LHCN-M2 (cell line): ENCODE measurements at regions not wholly inside any gene's neighbourhood (a gene's known extent, or its start where the extent isn't known, plus 50 kb on each side); places are given as distances from the start of the nearest gene placed in this dataset.

Experiments
- DNase-seq: peaks from one replicate; pipeline ENCODE4 v3.0.0-alpha.2; 2012; ENCODE audit warnings: low read depth

DNA sequence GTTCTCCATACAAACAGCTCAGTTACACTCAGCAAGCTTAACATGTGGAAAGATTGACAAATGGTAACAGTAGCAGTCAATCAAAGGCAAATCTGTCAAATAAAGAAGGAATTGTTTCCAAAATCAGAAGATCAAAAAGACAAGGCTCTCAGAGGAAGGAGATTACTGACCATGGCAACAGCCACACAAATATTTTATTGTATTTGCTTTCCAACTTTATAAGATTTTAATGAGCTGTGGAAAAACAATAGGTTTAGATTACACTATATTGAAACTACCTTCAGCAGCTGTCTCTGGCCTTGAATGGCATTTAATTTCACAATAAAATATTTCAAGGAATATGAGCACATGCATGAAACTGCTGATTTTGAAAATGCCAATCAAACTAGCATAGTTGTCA is 1143.9 kb upstream of the GJE1 start:
- DNase-seq: peak; percentile 75

- no peak for DNase-seq
Measured at GRCh38 chr6:140987364-140988155, 1145.2 kb upstream of the GJE1 start.

DNA sequence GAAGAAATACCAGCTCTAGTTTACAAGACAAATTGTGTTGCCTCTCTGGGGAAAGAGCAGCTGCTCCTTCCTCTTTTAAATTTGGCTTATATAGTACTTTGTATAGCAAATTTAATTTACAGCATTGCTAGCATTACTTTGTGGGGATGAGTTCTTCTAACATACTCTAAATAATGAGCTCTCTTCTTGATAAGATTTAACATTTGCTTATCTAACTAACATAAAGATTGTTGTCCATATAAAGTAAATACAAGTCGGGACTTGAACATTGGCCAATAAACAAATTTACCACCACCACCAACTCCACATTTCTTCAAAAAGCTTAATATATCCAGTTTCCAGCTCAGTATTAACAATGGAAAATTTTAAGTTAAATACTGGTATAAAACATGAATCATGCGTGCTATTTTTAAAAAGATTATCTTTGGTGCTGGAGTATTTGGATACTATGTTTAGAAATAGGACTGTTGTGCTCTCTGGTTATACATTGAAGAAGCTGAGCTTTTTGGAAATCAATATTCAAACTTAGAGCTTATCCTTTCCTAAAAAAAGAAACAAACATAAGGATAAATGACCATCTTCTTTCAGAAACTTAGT is 1146.9 kb upstream of the GJE1 start:
- DNase-seq: peak; percentile 10

- peak; percentile 53 for DNase-seq
Measured at GRCh38 chr6:140980265-140980887, 1152.3 kb upstream of the GJE1 start.

DNA sequence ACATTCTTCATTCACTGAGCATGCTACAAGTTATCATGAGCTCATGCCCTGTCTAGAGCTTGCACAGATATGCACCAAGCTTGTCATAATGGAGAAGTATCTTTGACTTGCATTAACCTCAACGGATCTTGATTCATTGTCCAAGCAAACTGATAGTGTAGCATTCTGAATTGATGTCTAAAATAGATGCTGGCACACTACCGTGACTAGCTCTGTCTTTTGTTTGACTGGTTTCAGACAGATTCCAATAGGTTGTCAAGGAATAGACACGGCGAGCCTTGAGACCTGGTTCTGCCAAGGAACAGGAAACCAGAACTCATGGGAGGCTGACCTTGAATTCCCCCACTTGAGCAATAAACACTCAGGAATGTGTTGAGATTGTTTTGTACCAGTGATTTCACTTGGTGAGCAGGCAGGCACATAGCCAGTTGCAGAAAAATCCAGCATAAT is 1153.1 kb upstream of the GJE1 start:
- DNase-seq: peak; percentile 80

- DNase-seq: no peak
Measured at GRCh38 chr6:140977403-140977802, 1155.3 kb upstream of the GJE1 start.

DNA sequence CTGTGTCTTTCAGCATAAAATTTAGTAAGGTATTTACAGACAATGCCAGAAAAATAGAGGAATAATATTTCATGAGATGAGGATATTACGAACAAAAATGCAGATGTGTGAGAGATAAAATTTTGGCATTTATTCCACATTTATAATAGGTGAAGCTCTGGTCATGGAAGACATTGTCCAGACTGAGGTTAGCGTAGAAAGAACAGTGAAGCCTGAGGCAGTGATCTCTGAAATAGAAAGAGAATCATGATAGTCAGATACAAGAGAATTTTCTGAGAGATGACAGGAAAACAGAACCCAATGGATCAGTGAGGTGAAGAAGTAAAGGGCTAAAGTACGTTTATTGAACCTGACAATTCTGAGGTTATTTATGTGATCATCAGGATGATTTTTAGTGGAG is 1155.9 kb upstream of the GJE1 start:
- DNase-seq: no peak

DNA sequence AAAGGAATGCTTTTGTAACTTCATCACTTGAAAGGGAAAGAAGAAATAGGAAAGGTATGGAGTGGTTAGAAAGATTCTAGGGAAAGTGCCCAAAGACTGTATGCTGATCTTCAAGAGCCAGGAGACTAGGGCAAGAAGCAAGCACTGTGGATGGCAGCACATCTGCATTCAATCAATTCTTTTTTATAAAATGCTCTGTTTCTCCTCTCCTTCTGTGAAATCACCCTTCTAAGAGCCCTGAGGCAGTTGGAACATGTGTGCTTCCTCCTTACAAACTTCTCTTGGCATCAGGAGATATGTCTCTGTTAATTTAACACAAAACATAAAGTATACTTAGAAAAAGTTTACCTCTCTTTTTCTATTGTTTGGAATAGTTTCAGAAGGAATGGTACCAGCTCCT is 1162.2 kb upstream of the GJE1 start:
- DNase-seq: no peak

GRCh38 chr6:140968062-140968461 is 1164.7 kb upstream of the GJE1 start:
- DNase-seq: no peak

- no peak for DNase-seq
Measured at GRCh38 chr6:140966676-140967075, 1166.0 kb upstream of the GJE1 start.

- DNase-seq: peak; percentile 5
Measured at GRCh38 chr6:140960566-140960965, 1172.2 kb upstream of the GJE1 start.

DNA sequence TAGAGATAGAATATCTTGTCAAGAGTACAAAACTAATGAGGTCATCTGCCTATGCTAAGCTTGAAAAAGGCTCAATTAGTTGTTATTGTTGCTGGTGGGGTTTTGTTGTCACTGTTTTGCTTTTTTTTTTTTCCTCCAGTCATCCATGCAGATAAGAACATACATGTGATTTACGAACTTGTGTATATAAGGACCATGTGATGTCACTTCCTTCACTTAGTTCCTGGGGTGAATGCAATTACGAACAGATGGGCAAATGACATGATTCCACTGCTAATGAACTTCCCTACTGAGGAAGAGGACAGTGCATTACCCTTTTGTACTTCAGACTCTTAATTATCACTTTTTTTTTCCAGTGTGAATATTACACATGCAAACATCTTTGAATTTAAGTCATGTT is 1175.3 kb upstream of the GJE1 start:
- DNase-seq: no peak

DNA sequence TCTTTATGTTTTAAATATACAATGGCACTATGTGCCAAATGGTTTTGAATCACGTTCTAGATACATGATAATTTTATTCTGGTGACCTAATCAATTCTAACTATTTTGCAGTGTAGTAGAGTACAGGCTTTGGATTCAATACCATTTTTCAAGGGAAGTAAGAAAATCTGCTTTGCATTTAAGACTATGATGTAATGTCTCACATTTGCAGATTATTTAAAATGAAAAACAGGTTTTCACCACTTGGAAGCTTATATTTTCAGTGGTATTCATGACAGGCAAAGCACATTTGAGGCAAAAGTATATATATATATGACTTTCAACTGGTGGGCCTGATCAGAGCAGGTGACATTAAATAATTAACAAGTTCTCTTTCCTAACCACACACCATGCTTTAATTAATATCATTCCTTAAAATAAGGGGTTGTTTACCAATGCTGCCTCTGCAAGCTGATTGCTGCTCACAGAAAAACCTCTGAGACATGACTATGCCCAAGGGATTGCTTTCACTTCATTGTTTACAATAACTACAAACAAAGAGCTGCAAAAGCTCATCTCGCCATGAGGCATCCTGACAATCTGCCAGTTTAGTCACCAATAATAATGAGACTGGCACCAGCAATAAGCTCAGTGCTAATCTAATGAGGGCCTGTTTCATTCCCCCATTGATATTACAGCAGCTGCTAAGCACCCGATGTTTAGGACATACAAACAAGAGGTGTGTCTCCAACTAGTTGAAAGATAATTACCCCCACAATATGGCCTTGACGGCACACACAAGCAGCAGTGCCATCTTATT is 1176.0 kb upstream of the GJE1 start:
- peak; percentile 54 for DNase-seq

DNA sequence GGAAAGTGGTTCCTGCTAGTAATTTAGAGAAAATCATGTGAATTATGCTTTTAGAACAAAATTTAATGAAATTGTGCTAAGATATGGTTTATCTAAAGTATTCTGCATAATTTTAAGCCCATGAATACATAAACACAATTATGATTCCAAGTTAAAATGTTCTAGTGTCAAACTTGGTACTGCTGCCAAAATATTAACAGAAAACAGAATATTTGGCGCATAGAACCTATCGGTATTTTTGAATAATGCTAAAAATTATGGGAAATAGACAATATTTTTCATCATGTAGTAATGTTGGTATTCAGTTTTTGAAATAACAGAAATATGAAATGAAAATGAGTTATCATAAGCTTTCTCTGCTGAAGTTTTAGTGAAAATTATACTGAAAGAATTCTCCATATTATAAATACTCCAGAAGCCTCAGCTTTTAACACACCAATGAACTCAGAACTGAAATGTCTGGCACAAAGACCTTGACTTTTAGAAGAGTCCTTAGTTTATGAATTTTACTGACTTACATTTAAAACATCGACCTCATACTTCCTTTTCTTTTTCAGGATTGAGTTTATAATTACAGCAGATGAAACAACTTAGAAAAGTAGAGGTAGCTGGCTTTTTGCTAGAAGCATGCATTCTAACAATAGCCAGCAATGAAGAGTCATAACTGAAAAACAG is 1192.3 kb upstream of the GJE1 start:
- DNase-seq: no peak

DNA sequence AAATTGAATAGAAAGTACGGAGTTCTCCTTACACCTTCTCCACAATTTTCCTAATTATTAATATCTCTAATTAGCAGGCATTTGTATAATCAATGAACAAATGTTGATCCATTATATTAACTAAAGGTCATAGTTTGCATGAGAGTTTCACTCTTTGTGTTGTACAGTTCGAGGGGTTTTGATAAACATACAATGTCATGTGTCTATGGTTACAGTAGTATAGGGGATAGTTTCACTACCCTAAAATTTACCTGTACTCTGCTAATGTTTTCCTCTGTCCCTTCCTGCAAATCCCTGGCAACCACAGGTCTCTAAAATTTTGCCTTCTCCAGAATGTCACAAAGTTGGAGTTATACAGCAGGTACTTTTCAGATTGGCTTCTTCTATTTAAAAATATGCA is 1199.8 kb upstream of the GJE1 start:
- no peak for DNase-seq

- DNase-seq: no peak
Measured at GRCh38 chr6:140931581-140931980, 1201.1 kb upstream of the GJE1 start.

DNA sequence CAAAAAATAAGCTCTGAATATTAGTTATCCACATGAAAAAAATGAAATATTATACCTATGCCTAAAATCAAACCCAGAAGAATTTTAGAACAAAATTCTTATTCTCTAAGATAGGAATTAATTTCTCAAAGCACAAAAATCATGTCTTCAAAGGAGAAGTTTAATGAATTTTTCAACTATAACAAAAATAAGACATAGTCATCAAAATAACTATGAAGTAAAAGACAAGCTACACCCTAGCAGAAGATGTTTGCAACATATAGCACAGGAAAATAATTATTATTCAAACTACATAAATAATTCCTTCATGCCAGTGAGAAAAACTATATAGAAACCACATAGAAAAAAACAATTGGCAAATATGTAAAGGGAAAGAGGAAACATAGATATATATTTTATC is 1203.6 kb upstream of the GJE1 start:
- DNase-seq: no peak

- DNase-seq: no peak
Measured at GRCh38 chr6:140923048-140923447, 1209.7 kb upstream of the GJE1 start.

DNA sequence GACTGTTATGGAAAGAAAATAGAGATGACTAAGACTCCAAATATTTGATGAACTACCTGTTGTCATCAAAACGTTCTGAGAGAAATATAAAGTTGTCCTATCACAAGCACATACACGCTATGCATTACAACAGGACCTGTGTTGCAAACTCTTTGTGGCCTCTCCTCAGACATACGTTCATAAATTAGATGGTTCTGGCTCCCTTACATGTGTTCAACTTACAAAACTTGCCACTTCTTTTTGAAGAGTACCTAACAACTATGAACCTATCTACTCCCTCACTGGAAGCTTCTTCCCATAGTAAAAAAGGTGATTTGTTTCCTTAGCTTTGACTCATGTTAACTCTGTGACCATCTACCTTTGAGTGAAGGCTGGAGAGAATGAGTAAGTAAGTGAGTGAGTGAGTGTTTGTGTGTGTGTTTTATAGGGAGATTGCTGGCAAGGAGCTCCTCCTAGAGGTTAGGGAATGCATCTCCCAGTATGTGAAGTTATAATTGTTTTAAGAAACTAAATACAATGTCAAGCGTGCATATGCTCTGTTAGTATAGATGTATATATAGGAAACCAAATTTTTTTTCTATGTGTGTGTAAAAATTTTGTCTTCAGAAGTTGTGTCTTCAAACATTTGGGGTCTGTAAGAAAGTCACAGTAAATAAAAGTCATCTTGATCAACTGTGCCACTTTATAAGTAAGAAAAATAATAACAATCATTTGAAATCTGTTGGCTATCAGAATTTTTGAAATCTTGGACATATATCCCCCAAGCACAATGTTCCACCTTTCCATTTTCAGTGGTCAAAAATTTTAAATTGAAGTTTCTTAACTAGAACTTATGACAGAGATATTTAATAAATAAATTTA is 1211.1 kb upstream of the GJE1 start:
- DNase-seq: peak; percentile 77

DNA sequence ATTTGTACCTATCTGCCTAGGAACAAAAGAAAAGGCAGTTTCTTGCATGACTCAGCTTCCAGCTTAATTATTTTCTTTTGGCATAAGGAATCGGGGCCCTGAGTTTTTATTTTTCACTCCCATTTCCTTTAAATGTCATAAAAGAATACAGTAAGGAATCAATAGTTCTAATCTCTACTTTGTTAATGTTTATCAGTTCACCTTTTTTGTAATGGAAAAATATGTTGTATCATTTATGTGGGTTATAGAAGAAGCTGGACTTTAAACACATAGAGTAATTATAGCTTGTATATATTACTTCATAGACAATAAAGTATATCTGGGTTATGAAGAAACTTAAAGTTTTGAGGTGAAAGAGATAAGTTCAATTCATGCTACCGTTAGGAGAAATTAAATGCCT is 1214.8 kb upstream of the GJE1 start:
- DNase-seq: no peak

DNA sequence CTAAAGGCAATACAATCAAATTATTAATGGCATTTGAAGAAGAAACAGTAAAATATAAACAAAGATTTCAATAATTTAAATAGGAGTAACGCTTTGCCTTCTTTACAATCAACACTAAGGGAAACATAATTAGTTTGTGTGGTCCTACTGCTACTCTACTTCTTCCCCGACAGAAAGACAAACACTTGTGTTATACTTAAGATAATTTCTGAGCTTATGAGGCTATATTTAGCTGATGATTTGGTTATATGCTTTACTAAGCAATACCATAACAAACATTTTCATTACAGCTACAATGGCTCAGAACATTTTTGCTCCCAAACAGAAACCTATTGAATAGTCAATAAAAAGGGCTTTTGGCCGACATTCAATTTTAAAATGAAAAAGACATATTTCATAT is 1217.2 kb upstream of the GJE1 start:
- no peak for DNase-seq
